HG02938 (cell line): ENCODE measurements at regions not wholly inside any gene's neighbourhood (a gene's known extent, or its start where the extent isn't known, plus 50 kb on each side); places are given as distances from the start of the nearest gene placed in this dataset.

Experiments used
- ATAC-seq: cut with Tn5 transposase; IDR thresholded peaks from one replicate; pipeline ENCODE4 v1.9.1; 2021; ENCODE audit warnings: mild to moderate bottlenecking, moderate library complexity; ENCODE audit not compliant: unreplicated experiment

GRCh38 chr15:69505956-69506556, 53.4 kb downstream of the RPLP1 start:
- no peak for ATAC-seq

GRCh38 chr15:69508659-69509058, 56.0 kb downstream of the RPLP1 start:
- no peak for ATAC-seq

- ATAC-seq, result no peak
Measured at GRCh38 chr15:69509131-69509530, 56.5 kb downstream of the RPLP1 start.

GRCh38 chr15:69510556-69510955, 57.9 kb downstream of the RPLP1 start:
- ATAC-seq, result no peak

GRCh38 chr15:69511015-69511414, 58.4 kb downstream of the RPLP1 start:
- ATAC-seq, result no peak

- no peak for ATAC-seq
Measured at GRCh38 chr15:69511716-69512340, 59.2 kb downstream of the RPLP1 start.

GRCh38 chr15:69513450-69513960, 60.9 kb downstream of the RPLP1 start:
- no peak for ATAC-seq

- ATAC-seq, result no peak
Measured at GRCh38 chr15:69513986-69514385, 61.4 kb downstream of the RPLP1 start.

GRCh38 chr15:69515508-69515907, 62.9 kb downstream of the RPLP1 start:
- ATAC-seq, result no peak

GRCh38 chr15:69515926-69516325, 63.3 kb downstream of the RPLP1 start:
- ATAC-seq, result no peak

- ATAC-seq, result no peak
Measured at GRCh38 chr15:69517052-69517451, 64.4 kb downstream of the RPLP1 start.

- no peak for ATAC-seq
Measured at GRCh38 chr15:69518806-69519205, 66.2 kb downstream of the RPLP1 start.

- ATAC-seq, result no peak
Measured at GRCh38 chr15:69520067-69520466, 67.4 kb downstream of the RPLP1 start.

GRCh38 chr15:69522361-69522760, 69.7 kb downstream of the RPLP1 start:
- ATAC-seq, result no peak

- ATAC-seq, result no peak
Measured at GRCh38 chr15:69523010-69524001, 70.7 kb downstream of the RPLP1 start.

GRCh38 chr15:69524296-69524695, 71.7 kb downstream of the RPLP1 start:
- ATAC-seq, result no peak

- ATAC-seq, result no peak
Measured at GRCh38 chr15:69524814-69525213, 72.2 kb downstream of the RPLP1 start.

GRCh38 chr15:69525543-69525942, 72.9 kb downstream of the RPLP1 start:
- ATAC-seq, result no peak

GRCh38 chr15:69526081-69527061, 73.8 kb downstream of the RPLP1 start:
- no peak for ATAC-seq

GRCh38 chr15:69529141-69529540, 76.5 kb downstream of the RPLP1 start:
- no peak for ATAC-seq
